Astrocyte of the hippocampus (primary cell): ENCODE measurements at regions not wholly inside any gene's neighbourhood (a gene's known extent, or its start where the extent isn't known, plus 50 kb on each side); places are given as distances from the start of the nearest gene placed in this dataset.

Experiments used
- DNase-seq: peaks from one replicate; pipeline ENCODE4 v3.0.0; 2011; ENCODE audit warnings: low read depth, low spot score

DNA sequence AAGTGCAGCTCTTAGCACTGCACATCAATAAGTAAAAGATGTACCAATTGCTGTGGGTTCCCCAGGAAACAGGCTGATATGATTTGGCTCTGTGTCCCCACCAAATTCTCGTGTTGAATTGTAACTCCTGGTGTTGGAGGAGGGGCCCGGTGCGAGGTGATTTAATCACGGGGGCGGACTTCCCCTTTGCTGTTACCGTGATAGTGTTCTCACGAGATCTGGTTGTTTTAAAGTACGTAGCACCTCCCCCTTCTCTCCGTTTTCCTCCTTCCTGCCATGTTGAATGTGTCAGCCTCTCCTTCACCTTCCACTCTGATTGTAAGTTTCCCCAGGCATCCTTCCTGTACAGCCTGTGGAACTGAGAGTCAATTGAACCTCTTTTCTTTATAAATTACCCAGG, 93.2 kb upstream of the ACTBL2 start:
- DNase-seq: no peak

DNA sequence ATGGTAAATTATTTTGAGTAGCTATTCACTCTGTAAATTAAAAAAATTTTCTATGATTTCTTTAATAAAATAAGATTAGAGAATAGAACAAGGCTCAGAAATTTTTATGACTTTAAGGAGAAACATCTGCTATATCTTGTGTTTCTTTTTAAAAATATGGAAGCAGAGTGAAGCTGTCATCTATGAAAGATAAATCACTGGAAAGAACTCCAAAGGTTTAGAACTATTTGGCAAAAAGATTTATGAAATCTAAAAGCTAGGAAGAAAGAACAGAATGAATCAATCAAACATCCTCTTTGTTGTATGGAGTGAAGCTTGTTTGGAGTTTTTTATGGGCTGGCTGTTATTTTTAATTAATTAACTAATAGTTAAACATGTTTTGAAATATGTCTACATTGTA, 89.8 kb upstream of the ACTBL2 start:
- DNase-seq: no peak

DNA sequence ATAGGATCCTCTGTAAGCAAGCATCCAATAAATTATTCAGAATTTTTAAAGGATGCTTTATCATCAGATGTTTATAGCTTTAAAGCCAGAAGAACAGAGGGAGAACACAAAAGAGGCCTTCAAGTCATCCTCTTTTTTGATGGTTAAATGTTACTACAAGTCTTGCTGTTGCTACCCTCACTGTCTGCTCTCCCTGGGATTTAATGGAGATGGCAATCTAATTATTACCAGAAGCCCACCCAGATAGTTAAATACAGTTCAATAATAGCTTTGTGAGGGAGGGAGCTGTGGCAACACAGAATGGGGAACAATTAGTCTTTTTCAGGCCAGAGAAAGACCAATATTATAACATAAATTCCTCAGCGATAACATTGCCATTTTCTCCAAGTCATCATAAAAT, 87.0 kb upstream of the ACTBL2 start:
- DNase-seq: no peak

DNA sequence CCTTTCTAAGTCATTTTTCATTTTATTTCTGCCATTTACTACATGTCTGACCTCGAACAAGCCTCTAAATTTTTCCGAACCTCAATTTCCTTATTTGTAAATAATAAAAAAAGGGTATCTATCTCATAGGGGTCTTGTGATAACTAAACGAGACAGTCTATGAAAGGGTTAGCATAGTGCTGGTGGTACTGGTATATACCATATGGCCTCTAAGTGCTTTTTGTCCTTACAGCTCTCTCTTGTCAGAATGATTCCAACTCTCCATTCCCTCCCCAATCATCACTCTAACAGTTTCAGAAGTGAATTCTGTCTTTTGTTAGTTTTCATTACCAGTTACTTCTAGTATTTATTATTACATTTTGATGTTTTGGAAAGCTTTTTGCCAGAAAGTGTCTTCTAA, 85.5 kb upstream of the ACTBL2 start:
- no peak for DNase-seq

GRCh38 chr5:57566914-57567313, 84.3 kb upstream of the ACTBL2 start:
- DNase-seq: peak; percentile 18

- no peak for DNase-seq
These were observed 78.7 kb upstream of the ACTBL2 start for GRCh38 chr5:57561231-57561842.

DNA sequence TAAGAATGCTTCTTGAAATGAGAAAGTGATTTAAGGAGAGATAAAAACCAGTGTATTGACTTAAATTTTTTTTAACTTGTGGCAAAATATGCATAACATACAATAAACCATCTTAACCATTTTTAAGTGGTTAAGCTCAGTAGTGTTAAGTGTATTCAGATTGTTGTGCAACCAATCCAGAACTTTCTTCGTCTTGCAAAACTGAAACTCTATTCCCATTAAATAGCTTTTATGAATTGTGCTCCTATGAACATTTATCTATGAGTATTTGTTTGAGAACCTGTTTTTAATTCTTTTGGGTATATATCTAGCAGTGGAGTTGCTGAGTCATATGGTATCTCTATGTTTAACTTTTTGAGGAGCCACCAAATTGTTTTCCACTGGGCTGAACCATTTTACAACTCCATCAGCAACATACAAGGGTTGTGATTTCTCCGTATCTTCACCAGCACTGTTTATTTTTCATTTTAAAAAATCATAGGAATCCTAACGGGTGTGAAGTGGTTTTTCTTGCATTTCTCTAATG, 76.6 kb upstream of the ACTBL2 start:
- no peak for DNase-seq

DNA sequence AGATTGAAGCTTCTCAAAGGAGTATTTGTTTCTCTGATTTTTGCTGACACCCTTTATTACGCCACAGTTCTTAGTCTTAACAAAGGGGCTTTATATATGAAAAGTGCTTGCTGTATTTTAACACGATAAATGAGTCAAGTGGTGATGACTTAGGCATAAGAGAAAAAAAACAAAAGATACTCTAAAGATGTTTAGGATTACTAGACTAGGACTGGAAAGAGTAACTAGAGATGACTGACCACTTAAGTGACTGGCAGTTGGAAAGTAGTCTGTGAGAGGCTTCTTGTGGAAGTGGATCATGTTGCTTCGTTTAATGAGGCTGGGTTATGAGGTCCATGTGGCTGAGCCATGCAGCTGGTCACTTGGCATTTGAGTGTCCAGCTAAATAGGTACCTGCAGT, 69.4 kb upstream of the ACTBL2 start:
- peak; percentile 5 for DNase-seq

DNA sequence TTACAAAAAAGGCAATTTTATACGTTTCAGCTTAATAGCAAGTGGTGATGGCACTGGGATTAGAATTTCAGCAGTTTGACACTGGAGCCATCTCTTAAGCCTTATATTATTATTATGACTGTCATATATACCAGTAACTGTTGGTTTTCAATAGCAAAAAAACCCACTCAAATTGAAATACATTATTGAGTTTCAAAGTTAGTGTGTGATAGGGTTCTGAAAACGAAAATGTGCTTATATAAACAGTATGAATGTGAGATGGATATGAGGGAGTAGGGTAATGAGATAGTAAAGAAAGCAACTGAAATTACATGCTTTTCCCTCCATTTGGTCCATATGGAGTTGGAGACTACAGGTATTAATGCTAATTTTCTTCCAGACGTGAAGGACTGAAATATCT, 68.6 kb upstream of the ACTBL2 start:
- DNase-seq: no peak

GRCh38 chr5:57550132-57550531, 67.5 kb upstream of the ACTBL2 start:
- no peak for DNase-seq

- DNase-seq: no peak
These were observed 67.0 kb upstream of the ACTBL2 start for GRCh38 chr5:57549566-57549965.

DNA sequence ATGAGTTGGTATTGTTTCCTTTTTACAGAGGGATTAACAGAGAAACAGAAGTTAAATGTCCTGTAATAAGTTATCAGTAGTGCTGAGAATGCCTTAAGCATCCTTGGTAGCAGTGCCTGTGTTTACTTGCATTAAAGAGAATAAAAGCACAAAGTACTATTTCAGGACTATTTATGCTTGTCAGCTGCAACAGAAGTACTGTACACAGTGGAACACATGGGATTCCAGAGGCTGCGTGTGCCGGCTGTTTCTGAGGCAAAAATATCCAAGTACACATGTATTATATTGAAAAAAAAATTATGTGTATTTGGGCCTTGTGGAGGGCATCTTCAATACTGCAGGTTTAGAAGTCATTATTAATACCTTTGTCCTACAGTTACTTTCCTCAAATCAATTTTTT, 58.2 kb upstream of the ACTBL2 start:
- DNase-seq: no peak

GRCh38 chr5:57539281-57539701, 56.7 kb upstream of the ACTBL2 start:
- no peak for DNase-seq

GRCh38 chr5:57538341-57538955, 55.8 kb upstream of the ACTBL2 start:
- DNase-seq: peak; percentile 47

GRCh38 chr5:57537811-57538210, 55.2 kb upstream of the ACTBL2 start:
- DNase-seq: no peak

DNA sequence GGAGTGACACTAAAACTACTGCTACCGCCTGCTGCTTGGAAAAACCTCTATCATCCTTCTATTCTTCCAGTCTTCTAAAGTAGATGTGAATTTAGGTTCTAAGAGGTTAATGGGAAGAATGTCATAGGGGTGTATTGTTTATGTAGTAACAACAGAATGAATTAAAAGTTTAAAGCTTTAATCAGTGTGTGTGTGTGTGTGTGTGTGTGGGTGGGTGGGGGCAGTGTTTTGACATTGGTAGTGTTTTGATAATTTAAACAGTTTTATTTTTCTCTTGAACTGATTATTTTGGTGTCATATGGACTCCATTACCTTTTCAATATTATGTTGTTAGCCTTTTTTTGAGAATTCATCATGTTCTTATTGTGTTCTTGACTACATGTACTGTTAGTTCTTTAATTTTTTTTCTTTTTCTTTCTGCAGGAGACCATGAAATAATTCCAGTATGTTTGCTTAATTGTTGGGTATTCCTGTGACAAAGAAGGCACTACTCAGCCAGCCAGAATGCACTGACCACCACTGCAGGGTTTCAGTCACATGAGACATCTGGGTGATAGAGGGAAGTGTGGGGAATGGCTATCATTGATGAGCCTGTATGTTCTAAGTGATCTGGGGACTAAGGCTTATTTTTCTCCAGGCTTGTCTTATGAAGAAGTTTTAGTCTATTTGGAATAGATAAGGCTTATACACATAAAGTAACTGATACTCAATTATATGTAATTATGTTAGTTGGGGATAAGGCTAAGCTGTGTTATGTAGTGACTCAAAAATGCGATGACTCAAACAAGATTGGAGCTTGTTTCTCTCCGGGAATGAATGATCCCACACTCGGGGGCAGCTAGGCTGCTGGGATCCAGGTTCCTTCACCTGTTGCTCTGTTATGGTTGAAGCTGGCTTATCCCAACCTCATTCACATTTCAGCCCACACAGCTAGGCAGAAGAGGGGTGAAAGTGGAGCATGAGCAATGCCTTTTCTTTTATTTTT, 50.2 kb upstream of the ACTBL2 start:
- peak; percentile 68 for DNase-seq
